ENCODE measurements at regions not wholly inside any gene's neighbourhood (a gene's known extent, or its start where the extent isn't known, plus 50 kb on each side); places are given as distances from the start of the nearest gene placed in this dataset.

GRCh38 chr2:120583851-120584570 is 151.7 kb upstream of the GLI2 start:
- no peak overlapping the region for H3K4ac ChIP-seq (ENCODE audit: low read depth, low read length)
- H3K27me3 Mint-ChIP-seq (ENCODE audit: low read depth) = peaks cover 87% of the 10 kb centered on the region
- H3K4me1 Mint-ChIP-seq = peaks cover 33 to 47% of the 10 kb centered on the region in 2 experiments
- no peak overlapping the region for H4K5ac ChIP-seq (ENCODE audit: insufficient read length, low read depth, low read length)
- no peak overlapping the region for H3T11ph ChIP-seq (ENCODE audit: low read length)
- H2BK5ac ChIP-seq (ENCODE audit: insufficient read length, low read length) = no peak overlapping the region
- no peaks in the 10 kb centered on the region for H3K79me2 ChIP-seq (ENCODE audit: insufficient read depth, low read length)
- H3K27me3 ChIP-seq (ENCODE audit: insufficient read depth, low read length) = peaks cover 14% of the 10 kb centered on the region; the same call in 1 of the 2 replicates
- H4K91ac ChIP-seq (ENCODE audit: insufficient read length, low read depth, low read length) = no peak overlapping the region
- no peak overlapping the region for H3K14ac ChIP-seq (ENCODE audit: insufficient read depth, low read length)
- H3K9me3 ChIP-seq (ENCODE audit: control insufficient read depth, low read depth, low read length) = no peaks in the 10 kb centered on the region
- 0 out of 2 replicates have a peak, but pooled peaks cover 3% of the 10 kb centered on the region for H3K4me1 ChIP-seq (ENCODE audit: insufficient read depth, low read length)
- WGBS (ENCODE audit: extremely low coverage, insufficient read length, low lambda C conversion rate) = no CpG with 5 or more reads among the region's 1 CpG
- no peak overlapping the region for H3K27ac ChIP-seq (ENCODE audit: insufficient read length, low read depth, low read length)
- H2AFZ ChIP-seq (ENCODE audit: low read length) = no peak overlapping the region
- no peak overlapping the region for H2BK12ac ChIP-seq (ENCODE audit: insufficient read length, low read depth, low read length)
- peaks cover 0 to 3% of the 10 kb centered on the region in 2 experiments; a peak in 3 of 5 replicates for H3K9me3 Mint-ChIP-seq
- DNase-seq = no peak
- no peaks in the 10 kb centered on the region for H4K20me1 ChIP-seq (ENCODE audit: control insufficient read depth, insufficient read depth, insufficient read length)
- no peak overlapping the region for H3K4me2 ChIP-seq (ENCODE audit: insufficient read depth, insufficient read length, low read length)
- H3K27ac Mint-ChIP-seq = no peak overlapping the region
- H2BK120ac ChIP-seq (ENCODE audit: low read depth, low read length, poor library complexity, severe bottlenecking) = no peak overlapping the region
- H2BK15ac ChIP-seq (ENCODE audit: low read depth, low read length) = no peak overlapping the region
- no peak overlapping the region for H2AK5ac ChIP-seq (ENCODE audit: insufficient read length, low read length)
- no peak overlapping the region for H2BK20ac ChIP-seq (ENCODE audit: low read depth, low read length, poor library complexity, severe bottlenecking)
- H3K4me3 Mint-ChIP-seq = no peak overlapping the region
- no peak for TF ChIP-seq CTCF (conservative IDR thresholded peaks at IDR 0.05)
- no peak overlapping the region for H4K8ac ChIP-seq (replicated peaks; ENCODE audit: insufficient read length, low read depth, low read length)
- no peak overlapping the region for H3K56ac ChIP-seq (ENCODE audit: insufficient read length, low read depth, low read length)
- H3K36me3 Mint-ChIP-seq (ENCODE audit: insufficient read depth in 1 of 3, low read depth in 3 of 3) = no peaks in the 10 kb centered on the region
- H3K23me2 ChIP-seq (ENCODE audit: insufficient read length, low read depth, low read length, poor library complexity, severe bottlenecking) = peaks cover 11% of the 10 kb centered on the region
- no peak overlapping the region for H3K9ac ChIP-seq (ENCODE audit: extremely low read depth, insufficient read length, low read length)
- no peak overlapping the region for H3K18ac ChIP-seq (ENCODE audit: insufficient read length, low read depth, low read length)
- H3K79me1 ChIP-seq (ENCODE audit: insufficient read depth, low read depth, low read length, poor library complexity, severe bottlenecking) = no peaks in the 10 kb centered on the region
- no peak overlapping the region for H3K23ac ChIP-seq (ENCODE audit: insufficient read length, low read depth, low read length)

Data from H9 (cell line).